ENCODE measurements at regions not wholly inside any gene's neighbourhood (a gene's known extent, or its start where the extent isn't known, plus 50 kb on each side); places are given as distances from the start of the nearest gene placed in this dataset.

DNA sequence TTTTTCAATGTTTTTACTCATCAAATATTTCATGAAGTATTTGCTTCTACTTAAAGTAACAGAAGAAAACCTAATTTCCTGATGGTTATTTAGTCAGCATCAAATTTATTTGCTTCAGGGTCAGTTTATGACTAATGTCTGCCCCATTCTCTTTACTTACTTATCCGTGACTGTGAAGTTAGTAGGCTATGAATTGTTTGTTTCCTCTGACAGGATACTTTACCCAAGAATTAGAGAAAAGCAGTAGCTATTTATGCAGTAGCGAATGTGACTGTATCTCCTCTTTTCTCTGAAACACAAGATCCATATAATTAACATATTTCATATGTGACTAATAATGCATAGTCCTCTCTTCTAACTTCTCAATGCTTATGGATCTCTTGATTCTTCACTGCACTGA is 329.9 kb upstream of the ROBO1 start:
- Histone ChIP-seq H3K27me3 (ENCODE audit: control insufficient read depth, insufficient read depth, low read length) (no peaks in the 10 kb centered on the region), H3K4me3 (ENCODE audit: low read depth, low read length) (no peak overlapping the region), H3K36me3 (ENCODE audit: control insufficient read depth, insufficient read depth, low read length) (no peaks in the 10 kb centered on the region)
- DNase-seq (ENCODE audit: low read depth), result peak; percentile 54
- TF ChIP-seq CTCF (IDR thresholded peaks at IDR 0.05; ENCODE audit: insufficient read depth, low read length, poor library complexity, severe bottlenecking), result no peak

- H3K36me3 ChIP-seq (ENCODE audit: control insufficient read depth, insufficient read depth, low read length), result no peaks in the 10 kb centered on the region
- no peak overlapping the region for H3K4me3 ChIP-seq (ENCODE audit: low read depth, low read length)
- TF ChIP-seq CTCF (IDR thresholded peaks at IDR 0.05; ENCODE audit: insufficient read depth, low read length, poor library complexity, severe bottlenecking), result no peak
- no peaks in the 10 kb centered on the region for H3K27me3 ChIP-seq (ENCODE audit: control insufficient read depth, insufficient read depth, low read length)
- DNase-seq (ENCODE audit: low read depth), result no peak
These were observed 329.1 kb upstream of the ROBO1 start for GRCh38 chr3:80096909-80097308.

GRCh38 chr3:80094589-80094988 is 326.8 kb upstream of the ROBO1 start:
- no peak for DNase-seq (ENCODE audit: low read depth)
- no peak for TF ChIP-seq CTCF (IDR thresholded peaks at IDR 0.05; ENCODE audit: insufficient read depth, low read length, poor library complexity, severe bottlenecking)

GRCh38 chr3:80087767-80088166 is 320.0 kb upstream of the ROBO1 start:
- peak; percentile 14 for DNase-seq (ENCODE audit: low read depth)
- H3K36me3 ChIP-seq (ENCODE audit: control insufficient read depth, insufficient read depth, low read length), result no peaks in the 10 kb centered on the region
- no peaks in the 10 kb centered on the region for H3K27me3 ChIP-seq (ENCODE audit: control insufficient read depth, insufficient read depth, low read length)
- no peak for TF ChIP-seq CTCF (IDR thresholded peaks at IDR 0.05; ENCODE audit: insufficient read depth, low read length, poor library complexity, severe bottlenecking)
- H3K4me3 ChIP-seq (ENCODE audit: low read depth, low read length), result no peak overlapping the region

More at GRCh38 chr3:80094589-80094988, 326.8 kb upstream of the ROBO1 start:
- Histone ChIP-seq H3K36me3 (ENCODE audit: control insufficient read depth, insufficient read depth, low read length) (no peaks in the 10 kb centered on the region), H3K4me3 (ENCODE audit: low read depth, low read length) (no peak overlapping the region), H3K27me3 (ENCODE audit: control insufficient read depth, insufficient read depth, low read length) (no peaks in the 10 kb centered on the region)

DNA sequence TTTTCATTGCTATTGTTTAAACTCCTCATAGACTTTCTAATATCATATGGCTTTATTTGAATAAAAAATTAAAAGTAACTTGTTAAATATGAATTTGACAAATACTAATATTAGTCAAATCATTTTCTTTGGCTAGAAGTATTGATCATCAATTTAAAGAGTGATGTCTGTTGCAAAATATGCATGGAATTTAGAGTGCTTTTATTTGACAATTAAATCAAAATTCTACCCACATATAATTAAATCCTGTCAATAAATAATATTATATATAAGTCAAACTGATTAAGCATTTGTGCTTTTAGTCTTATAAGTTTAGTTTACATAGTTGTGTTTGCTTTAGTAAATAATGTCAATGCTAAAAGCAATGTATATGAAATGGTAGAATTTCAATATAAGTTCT is 318.6 kb upstream of the ROBO1 start:
- no peak overlapping the region for H3K4me3 ChIP-seq (ENCODE audit: low read depth, low read length)

More for the DNA sequence above, 318.6 kb upstream of the ROBO1 start:
- no peak for TF ChIP-seq CTCF (IDR thresholded peaks at IDR 0.05; ENCODE audit: insufficient read depth, low read length, poor library complexity, severe bottlenecking)
- H3K36me3 ChIP-seq (ENCODE audit: control insufficient read depth, insufficient read depth, low read length), result no peaks in the 10 kb centered on the region
- DNase-seq (ENCODE audit: low read depth), result no peak
- H3K27me3 ChIP-seq (ENCODE audit: control insufficient read depth, insufficient read depth, low read length), result no peaks in the 10 kb centered on the region

Measured in kidney epithelial cell (primary cell).